Loucy (cell line): ENCODE measurements at regions not wholly inside any gene's neighbourhood (a gene's known extent, or its start where the extent isn't known, plus 50 kb on each side); places are given as distances from the start of the nearest gene placed in this dataset.
"Not testable (repeated sequence)": the region's sequence is repeated elsewhere in the genome, so short reads cannot be mapped to it uniquely, and the experiment has no call there.

Experiments
- H2AFZ ChIP-seq: fragments of 200-600 bp; sonication (generic); 2 replicates; pipeline ENCODE4 v1.6.0; 2016; ENCODE audit warnings: antibody characterized with exemption, mild to moderate bottlenecking, low read length, moderate library complexity
- H3F3A ChIP-seq: fragments of 200-600 bp; 2 replicates; pipeline ENCODE4 v1.6.0; 2016; ENCODE audit warnings: antibody characterized with exemption, low read depth, mild to moderate bottlenecking
- H3K27me3 ChIP-seq: fragments of 200-600 bp; sonication (generic); 2 replicates; pipeline ENCODE4 v1.6.1; 2014; ENCODE audit warnings: low read length, mild to moderate bottlenecking; ENCODE audit not compliant: insufficient read depth, poor library complexity, severe bottlenecking
- H3K36me3 ChIP-seq: fragments of 200-600 bp; sonication (generic); 2 replicates; pipeline ENCODE4 v1.6.1; 2016; ENCODE audit warnings: low read length; ENCODE audit not compliant: insufficient read depth
- H3K4me1 ChIP-seq: fragments of 200-600 bp; sonication (generic); 2 replicates; pipeline ENCODE4 v1.5.1; 2014; ENCODE audit warnings: low read length, mild to moderate bottlenecking; ENCODE audit not compliant: insufficient read depth, poor library complexity, severe bottlenecking
- H3K4me2 ChIP-seq: fragments of 200-600 bp; sonication (generic); 2 replicates; pipeline ENCODE4 v1.6.0; 2014; ENCODE audit warnings: antibody characterized with exemption, low read length, low read depth, mild to moderate bottlenecking; ENCODE audit not compliant: poor library complexity, severe bottlenecking
- H3K4me3 ChIP-seq: fragments of 200-600 bp; sonication (generic); 2 replicates; pipeline ENCODE4 v1.5.1; 2014; ENCODE audit warnings: low read length, mild to moderate bottlenecking, mixed read lengths; ENCODE audit not compliant: poor library complexity, severe bottlenecking
- H3K79me2 ChIP-seq: fragments of 200-600 bp; sonication (generic); 2 replicates; pipeline ENCODE4 v1.6.1; 2014; ENCODE audit warnings: low read length; ENCODE audit not compliant: insufficient read depth
- H3K9ac ChIP-seq: fragments of 200-600 bp; sonication (generic); 2 replicates; pipeline ENCODE4 v1.6.0; 2014; ENCODE audit warnings: mild to moderate bottlenecking, low read depth, low read length, moderate library complexity; ENCODE audit not compliant: poor library complexity, severe bottlenecking
- H3K9me2 ChIP-seq: fragments of 200-600 bp; sonication (generic); replicated peaks from 2 replicates; pipeline ENCODE4 v1.6.1; 2016; ENCODE audit warnings: low read depth, low read length, mixed read lengths
- H3K9me3 ChIP-seq: fragments of 200-600 bp; sonication (generic); 2 replicates; pipeline ENCODE4 v1.6.1; 2014; ENCODE audit warnings: mild to moderate bottlenecking, antibody characterized with exemption, low read length, low read depth; ENCODE audit not compliant: insufficient read depth
- H4K20me1 ChIP-seq: fragments of 200-600 bp; sonication (generic); 2 replicates; pipeline ENCODE4 v1.6.0; 2014; ENCODE audit warnings: antibody characterized with exemption, low read length, mild to moderate bottlenecking; ENCODE audit not compliant: insufficient read depth, poor library complexity, severe bottlenecking
- CTCF ChIP-seq: fragments of 200-600 bp; sonication (generic); conservative IDR thresholded peaks from 2 replicates; pipeline ENCODE4 v1.5.1; 2014; ENCODE audit warnings: mild to moderate bottlenecking, antibody characterized with exemption, low read length
- EZH2phosphoT487 ChIP-seq: fragments of 200-600 bp; IDR thresholded peaks from 2 replicates; pipeline ENCODE4 v1.6.1; 2018; ENCODE audit warnings: antibody characterized with exemption, mild to moderate bottlenecking, moderate library complexity, borderline replicate concordance

GRCh38 chr3:81063896-81064295 is 697.5 kb downstream of the GBE1 start:
- Histone ChIP-seq H2AFZ (no peak overlapping the region), H3K36me3 (no peaks in the 10 kb centered on the region), H3K9me2 (no peaks in the 10 kb centered on the region; the same call in 1 of the 2 replicates), H3K27me3 (no peaks in the 10 kb centered on the region), H3K9ac (no peak overlapping the region), H3K4me1 (no peaks in the 10 kb centered on the region), H3K79me2 (no peaks in the 10 kb centered on the region), H3K4me3 (no peak overlapping the region), H4K20me1 (no peaks in the 10 kb centered on the region), H3K4me2 (no peak overlapping the region), H3K9me3 (no peaks in the 10 kb centered on the region), H3F3A (no peaks in the 10 kb centered on the region)
- TF ChIP-seq CTCF (no peak), EZH2phosphoT487 (no peak)

GRCh38 chr3:81051133-81051532 is 710.3 kb downstream of the GBE1 start:
- not testable (repeated sequence) for H3K27me3 ChIP-seq, H3K4me3 ChIP-seq, H3K9me2 ChIP-seq, H3K79me2 ChIP-seq, H4K20me1 ChIP-seq, H3K9ac ChIP-seq, H3K4me1 ChIP-seq, H3K4me2 ChIP-seq, H3F3A ChIP-seq, H2AFZ ChIP-seq, H3K9me3 ChIP-seq, H3K36me3 ChIP-seq

- Histone ChIP-seq H2AFZ (no peak overlapping the region), H3K9me3 (no peaks in the 10 kb centered on the region), H3K4me1 (no peaks in the 10 kb centered on the region), H3K36me3 (no peaks in the 10 kb centered on the region), H3K9ac (no peak overlapping the region), H3K27me3 (no peaks in the 10 kb centered on the region), H3K4me3 (no peak overlapping the region), H4K20me1 (no peaks in the 10 kb centered on the region), H3K9me2 (no peaks in the 10 kb centered on the region), H3F3A (no peaks in the 10 kb centered on the region), H3K79me2 (no peaks in the 10 kb centered on the region), H3K4me2 (no peak overlapping the region)
- TF ChIP-seq EZH2phosphoT487: no peak
- TF ChIP-seq CTCF: no peak
These were observed 713.3 kb downstream of the GBE1 start for GRCh38 chr3:81048058-81048665.

- Histone ChIP-seq H3K36me3 (no peaks in the 10 kb centered on the region), H3K4me3 (no peak overlapping the region), H3K9me3 (no peaks in the 10 kb centered on the region), H2AFZ (no peak overlapping the region), H3K4me2 (no peak overlapping the region), H3K79me2 (no peaks in the 10 kb centered on the region), H3K9me2 (no peaks in the 10 kb centered on the region), H3K9ac (no peak overlapping the region), H4K20me1 (no peaks in the 10 kb centered on the region), H3K4me1 (no peaks in the 10 kb centered on the region), H3F3A (no peaks in the 10 kb centered on the region), H3K27me3 (no peaks in the 10 kb centered on the region)
- no peak for TF ChIP-seq CTCF
- no peak for TF ChIP-seq EZH2phosphoT487
These were observed 715.5 kb downstream of the GBE1 start for GRCh38 chr3:81045976-81046375.
